SK-N-SH treated with all-trans-retinoic acid at 6 μM for 48 hours (cell line): ENCODE measurements at regions not wholly inside any gene's neighbourhood (a gene's known extent, or its start where the extent isn't known, plus 50 kb on each side); places are given as distances from the start of the nearest gene placed in this dataset.

Experiments used
- ATAC-seq: fragments of 200-7000 bp; cut with Tn5 transposase; 3 replicates; pipeline ENCODE4 v1.9.1; 2020; ENCODE audit warnings: mild to moderate bottlenecking, moderate library complexity
- ARNTL ChIP-seq: fragments of 450-650 bp; formaldehyde crosslinking; IDR thresholded peaks from 2 replicates; pipeline ENCODE4 v1.5.0; 2020; ENCODE audit warnings: low read depth, mild to moderate bottlenecking, moderate library complexity, borderline replicate concordance
- BACH2 ChIP-seq: fragments of 250-450 bp; sonication (Bioruptor Pico); IDR thresholded peaks from 2 replicates; pipeline ENCODE4 v1.9.0; 2021; ENCODE audit warnings: mild to moderate bottlenecking, borderline replicate concordance
- CREB5 ChIP-seq: fragments of 250-450 bp; sonication (Bioruptor Pico); IDR thresholded peaks from 2 replicates; pipeline ENCODE4 v1.5.1; 2020; ENCODE audit warnings: low read depth, mild to moderate bottlenecking, moderate library complexity
- CSDC2 ChIP-seq: fragments of 250-450 bp; sonication (Bioruptor Pico); IDR thresholded peaks from 2 replicates; pipeline ENCODE4 v1.5.0; 2020; ENCODE audit warnings: mild to moderate bottlenecking, moderate library complexity
- CSRNP3 ChIP-seq: fragments of 250-450 bp; sonication (Bioruptor Pico); IDR thresholded peaks from 2 replicates; pipeline ENCODE4 v1.5.1; 2021; ENCODE audit warnings: mild to moderate bottlenecking, moderate library complexity
- ESRRG ChIP-seq: fragments of 250-450 bp; sonication (Bioruptor Pico); IDR thresholded peaks from 2 replicates; pipeline ENCODE4 v1.6.1; 2021; ENCODE audit warnings: mild to moderate bottlenecking
- ISL1 ChIP-seq: fragments of 250-450 bp; sonication (Bioruptor Pico); IDR thresholded peaks from 2 replicates; pipeline ENCODE4 v2.1.2; 2022; ENCODE audit warnings: mild to moderate bottlenecking, moderate library complexity
- PATZ1 ChIP-seq: fragments of 250-450 bp; sonication (Bioruptor Pico); IDR thresholded peaks from 2 replicates; pipeline ENCODE4 v1.8.0; 2020; ENCODE audit warnings: mild to moderate bottlenecking, moderate library complexity, borderline replicate concordance
- POU6F1 ChIP-seq: fragments of 250-450 bp; sonication (Bioruptor Pico); IDR thresholded peaks from 2 replicates; pipeline ENCODE4 v1.8.0; 2021; ENCODE audit warnings: low read depth, mild to moderate bottlenecking, moderate library complexity, borderline replicate concordance
- RARB ChIP-seq: fragments of 250-450 bp; sonication (Bioruptor Pico); IDR thresholded peaks from 2 replicates; pipeline ENCODE4 v1.8.0; 2021; ENCODE audit warnings: mild to moderate bottlenecking, moderate library complexity
- TCF4 ChIP-seq: fragments of 250-450 bp; sonication (Bioruptor Pico); IDR thresholded peaks from 2 replicates; pipeline ENCODE4 v1.8.0; 2021; ENCODE audit warnings: mild to moderate bottlenecking, moderate library complexity, borderline replicate concordance
- TOX ChIP-seq: fragments of 250-450 bp; sonication (Bioruptor Pico); IDR thresholded peaks from 2 replicates; pipeline ENCODE4 v1.8.0; 2021; ENCODE audit warnings: mild to moderate bottlenecking, moderate library complexity, borderline replicate concordance
- TSHZ2 ChIP-seq: fragments of 250-450 bp; sonication (Bioruptor Pico); IDR thresholded peaks from 2 replicates; pipeline ENCODE4 v1.5.0; 2020; ENCODE audit warnings: mild to moderate bottlenecking, moderate library complexity
- ZC3H10 ChIP-seq: fragments of 250-450 bp; sonication (Bioruptor Pico); IDR thresholded peaks from 2 replicates; pipeline ENCODE4 v1.5.1; 2021; ENCODE audit warnings: mild to moderate bottlenecking, moderate library complexity
- ZFP3 ChIP-seq: fragments of 250-450 bp; sonication (Bioruptor Pico); IDR thresholded peaks from 2 replicates; pipeline ENCODE4 v1.5.0; 2020; ENCODE audit warnings: mild to moderate bottlenecking, moderate library complexity
- ZFP30 ChIP-seq: fragments of 450-650 bp; formaldehyde crosslinking; IDR thresholded peaks from 2 replicates; pipeline ENCODE4 v1.5.0; 2022; ENCODE audit warnings: mild to moderate bottlenecking, moderate library complexity
- ZNF565 ChIP-seq: fragments of 450-650 bp; formaldehyde crosslinking; conservative IDR thresholded peaks from 2 replicates; pipeline ENCODE4 v1.5.0; 2020; ENCODE audit warnings: low read depth, mild to moderate bottlenecking, moderate library complexity
- ZNF70 ChIP-seq: fragments of 450-650 bp; formaldehyde crosslinking; IDR thresholded peaks from 2 replicates; pipeline ENCODE4 v1.5.0; 2020; ENCODE audit warnings: mild to moderate bottlenecking, moderate library complexity
- ZNF8 ChIP-seq: fragments of 450-650 bp; formaldehyde crosslinking; IDR thresholded peaks from 2 replicates; pipeline ENCODE4 v1.5.0; 2020; ENCODE audit warnings: mild to moderate bottlenecking, moderate library complexity

GRCh38 chr2:221850076-221850475 is 278.0 kb upstream of the EPHA4 start:
- no peak for ATAC-seq
- no peak for TF ChIP-seq ZFP3 (CRISPR knock-in tag)
- no peak for TF ChIP-seq ESRRG (CRISPR knock-in tag)
- TF ChIP-seq TCF4 (CRISPR knock-in tag), result no peak
- no peak for TF ChIP-seq TSHZ2
- TF ChIP-seq PATZ1 (CRISPR knock-in tag), result no peak
- TF ChIP-seq CSRNP3, result no peak
- TF ChIP-seq ARNTL (CRISPR knock-in tag), result no peak
- TF ChIP-seq ZFP30 (CRISPR knock-in tag), result no peak
- TF ChIP-seq ZC3H10 (CRISPR knock-in tag), result no peak
- TF ChIP-seq ZNF8, result no peak
- TF ChIP-seq ZNF70 (CRISPR knock-in tag), result no peak
- TF ChIP-seq ZNF565, result no peak
- TF ChIP-seq BACH2 (CRISPR knock-in tag), result no peak
- TF ChIP-seq CSDC2, result no peak
- TF ChIP-seq, all 23 proteins: peak for 0

- TF ChIP-seq ESRRG (CRISPR knock-in tag) (no peak), PATZ1 (CRISPR knock-in tag) (no peak), TOX (CRISPR knock-in tag) (no peak), CSRNP3 (no peak), ZNF70 (CRISPR knock-in tag) (no peak), CREB5 (CRISPR knock-in tag) (no peak), POU6F1 (no peak), BACH2 (CRISPR knock-in tag) (no peak), TSHZ2 (no peak), RARB (CRISPR knock-in tag) (no peak), ISL1 (CRISPR knock-in tag) (no peak)
- ATAC-seq, result no peak
Measured at GRCh38 chr2:221848286-221848685, 276.2 kb upstream of the EPHA4 start.
